ENCODE measurements at regions not wholly inside any gene's neighbourhood (a gene's known extent, or its start where the extent isn't known, plus 50 kb on each side); places are given as distances from the start of the nearest gene placed in this dataset.

DNA sequence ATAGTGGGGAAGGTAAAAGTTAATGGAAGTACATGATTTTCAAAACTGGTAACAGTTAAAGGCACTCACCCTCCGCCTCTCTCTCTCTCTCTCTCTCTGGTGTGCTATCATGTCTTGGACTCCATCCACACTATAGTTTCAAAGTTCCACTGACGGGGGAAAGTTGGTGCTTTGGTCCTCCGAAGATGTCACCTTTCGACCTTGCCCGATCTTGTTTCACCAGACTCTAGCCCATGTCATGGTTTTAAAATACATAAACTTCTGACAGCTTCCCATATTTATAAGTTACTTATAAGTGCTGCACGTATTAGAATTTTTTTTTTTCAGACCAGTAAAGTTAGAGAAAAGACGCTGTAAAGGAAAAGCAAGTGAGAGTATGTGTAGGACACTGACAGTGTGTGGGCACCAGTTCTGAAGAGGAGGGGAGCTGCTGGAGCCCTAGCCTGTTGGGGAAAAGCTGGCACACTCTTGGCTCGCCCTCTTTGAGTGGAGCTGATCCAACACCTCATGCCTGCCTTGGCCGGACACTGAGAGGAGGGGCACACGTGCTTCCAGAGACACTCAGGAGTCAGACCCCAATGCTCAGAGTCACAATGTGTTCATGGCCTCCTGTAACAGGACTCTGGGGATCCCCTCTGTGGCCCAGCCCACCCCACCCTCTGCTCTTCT, 200.5 kb upstream of the TPM1 start:
- no peak for TF ChIP-seq CTCF (IDR thresholded peaks at IDR 0.05; ENCODE audit: low read depth, low read length)
- no peak for TF ChIP-seq EZH2phosphoT487 (IDR thresholded peaks at IDR 0.05; ENCODE audit: low read depth)

All from OCI-LY3 (cell line).